ENCODE measurements at regions not wholly inside any gene's neighbourhood (a gene's known extent, or its start where the extent isn't known, plus 50 kb on each side); places are given as distances from the start of the nearest gene placed in this dataset.

DNA sequence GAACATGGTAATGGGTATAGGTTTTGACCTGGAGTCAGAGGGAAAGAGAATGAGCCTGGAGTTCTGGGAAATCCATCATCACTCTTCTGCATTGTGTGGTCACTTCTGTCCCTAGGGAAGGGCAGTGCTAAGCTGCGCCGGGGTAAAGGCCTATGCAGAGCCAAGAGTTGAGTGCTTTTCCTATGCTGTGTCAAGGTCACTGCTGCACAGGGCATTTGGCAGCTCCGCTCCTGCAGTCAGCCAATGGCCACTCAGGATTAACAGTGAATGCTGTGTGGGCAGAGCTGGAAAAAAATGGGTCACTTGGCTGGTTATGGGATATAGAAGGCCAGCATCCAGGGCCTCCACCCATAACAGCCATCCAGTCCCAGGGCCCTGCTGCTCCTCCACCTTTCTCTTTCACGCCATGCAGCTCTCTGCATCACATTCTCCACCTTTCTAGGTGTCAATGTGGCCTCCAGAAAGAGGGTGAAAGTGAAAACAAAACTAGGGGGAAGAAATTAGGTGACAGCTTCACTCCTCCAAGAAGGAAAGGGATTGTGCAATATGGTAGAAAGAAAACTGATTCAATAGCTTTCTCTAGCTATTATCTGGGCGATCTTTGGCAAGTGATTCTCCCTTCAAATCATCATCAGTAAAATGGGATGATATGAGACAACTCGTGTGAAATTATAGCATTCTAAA, 279.3 kb upstream of the ANKRD55 start:
- H3K4me1 ChIP-seq (ENCODE audit: insufficient read depth): peaks cover 21% of the 10 kb centered on the region
- H3K27me3 ChIP-seq: no peaks in the 10 kb centered on the region
- H3K9me3 ChIP-seq (ENCODE audit: low read depth): no peaks in the 10 kb centered on the region
- no peak overlapping the region for H3K4me2 ChIP-seq
- H3K79me2 ChIP-seq: no peaks in the 10 kb centered on the region
- no peak overlapping the region for H2AFZ ChIP-seq
- H4K20me1 ChIP-seq (ENCODE audit: insufficient read depth, poor library complexity, severe bottlenecking): no peaks in the 10 kb centered on the region
- H3K36me3 ChIP-seq (replicated peaks; ENCODE audit: insufficient read depth, low read depth): no peaks in the 10 kb centered on the region
- 95% methylated on average over 6 of the region's 6 CpGs for WGBS (ENCODE audit: low lambda C conversion rate, missing lambda C conversion rate)
- no peak overlapping the region for H3K4me3 ChIP-seq
- no peaks in the 10 kb centered on the region for H3K9me2 ChIP-seq (replicated peaks; ENCODE audit: insufficient read depth)
- no peak for TF ChIP-seq EZH2phosphoT487 (IDR thresholded peaks at IDR 0.05; ENCODE audit: low read depth, severe bottlenecking, unreplicated experiment)
- TF ChIP-seq, protein P1, sequence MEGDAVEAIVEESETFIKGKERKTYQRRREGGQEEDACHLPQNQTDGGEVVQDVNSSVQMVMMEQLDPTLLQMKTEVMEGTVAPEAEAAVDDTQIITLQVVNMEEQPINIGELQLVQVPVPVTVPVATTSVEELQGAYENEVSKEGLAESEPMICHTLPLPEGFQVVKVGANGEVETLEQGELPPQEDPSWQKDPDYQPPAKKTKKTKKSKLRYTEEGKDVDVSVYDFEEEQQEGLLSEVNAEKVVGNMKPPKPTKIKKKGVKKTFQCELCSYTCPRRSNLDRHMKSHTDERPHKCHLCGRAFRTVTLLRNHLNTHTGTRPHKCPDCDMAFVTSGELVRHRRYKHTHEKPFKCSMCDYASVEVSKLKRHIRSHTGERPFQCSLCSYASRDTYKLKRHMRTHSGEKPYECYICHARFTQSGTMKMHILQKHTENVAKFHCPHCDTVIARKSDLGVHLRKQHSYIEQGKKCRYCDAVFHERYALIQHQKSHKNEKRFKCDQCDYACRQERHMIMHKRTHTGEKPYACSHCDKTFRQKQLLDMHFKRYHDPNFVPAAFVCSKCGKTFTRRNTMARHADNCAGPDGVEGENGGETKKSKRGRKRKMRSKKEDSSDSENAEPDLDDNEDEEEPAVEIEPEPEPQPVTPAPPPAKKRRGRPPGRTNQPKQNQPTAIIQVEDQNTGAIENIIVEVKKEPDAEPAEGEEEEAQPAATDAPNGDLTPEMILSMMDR (IDR thresholded peaks at IDR 0.05; ENCODE audit: poor library complexity): no peak
- TF ChIP-seq EZH2 (IDR thresholded peaks at IDR 0.05; ENCODE audit: borderline replicate concordance): no peak
- H3K27ac ChIP-seq: no peak overlapping the region
- no peak for DNase-seq (ENCODE audit: low spot score)

DNA sequence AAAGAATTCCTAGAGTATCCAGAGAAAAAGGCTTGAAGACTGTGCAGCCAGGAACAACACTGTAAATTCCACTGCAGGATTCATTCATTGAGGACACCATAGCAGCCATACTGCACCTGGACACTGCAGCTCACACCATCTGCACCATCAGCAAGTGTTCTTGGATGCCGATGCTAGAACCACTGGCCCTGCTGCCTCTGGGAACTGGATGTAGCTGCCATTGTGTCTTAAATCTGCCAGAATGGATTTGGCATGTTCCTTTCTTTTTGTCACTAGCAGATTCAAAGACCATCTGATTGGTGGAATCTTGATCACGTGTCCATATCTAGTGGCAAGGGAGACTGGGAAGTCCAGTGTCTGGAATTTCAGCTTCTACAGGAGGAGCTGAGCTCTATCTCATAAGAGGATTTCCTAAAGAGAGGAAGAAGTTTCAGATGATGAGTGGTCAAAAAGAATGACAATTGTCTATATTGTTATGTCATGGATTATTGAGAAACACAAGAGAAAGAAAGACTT, 278.3 kb upstream of the ANKRD55 start:
- H3K4me3 ChIP-seq: no peak overlapping the region
- H3K4me1 ChIP-seq (ENCODE audit: insufficient read depth): peaks cover 11% of the 10 kb centered on the region
- H4K20me1 ChIP-seq (ENCODE audit: insufficient read depth, poor library complexity, severe bottlenecking): no peaks in the 10 kb centered on the region
- no peaks in the 10 kb centered on the region for H3K27me3 ChIP-seq
- H3K9me3 ChIP-seq (ENCODE audit: low read depth): no peaks in the 10 kb centered on the region
- no peak overlapping the region for H3K27ac ChIP-seq
- H3K9me2 ChIP-seq (replicated peaks; ENCODE audit: insufficient read depth): no peaks in the 10 kb centered on the region
- no peaks in the 10 kb centered on the region for H3K36me3 ChIP-seq (replicated peaks; ENCODE audit: insufficient read depth, low read depth)
- H3K4me2 ChIP-seq: no peak overlapping the region
- no peaks in the 10 kb centered on the region for H3K79me2 ChIP-seq
- 94% methylated on average over 2 of the region's 2 CpGs for WGBS (ENCODE audit: low lambda C conversion rate, missing lambda C conversion rate)
- no peak for DNase-seq (ENCODE audit: low spot score)
- no peak overlapping the region for H2AFZ ChIP-seq
- TF ChIP-seq, protein P1 (IDR thresholded peaks at IDR 0.05; ENCODE audit: poor library complexity): no peak
- TF ChIP-seq EZH2phosphoT487 (IDR thresholded peaks at IDR 0.05; ENCODE audit: low read depth, severe bottlenecking, unreplicated experiment) (no peak), EZH2 (IDR thresholded peaks at IDR 0.05; ENCODE audit: borderline replicate concordance) (no peak)

DNA sequence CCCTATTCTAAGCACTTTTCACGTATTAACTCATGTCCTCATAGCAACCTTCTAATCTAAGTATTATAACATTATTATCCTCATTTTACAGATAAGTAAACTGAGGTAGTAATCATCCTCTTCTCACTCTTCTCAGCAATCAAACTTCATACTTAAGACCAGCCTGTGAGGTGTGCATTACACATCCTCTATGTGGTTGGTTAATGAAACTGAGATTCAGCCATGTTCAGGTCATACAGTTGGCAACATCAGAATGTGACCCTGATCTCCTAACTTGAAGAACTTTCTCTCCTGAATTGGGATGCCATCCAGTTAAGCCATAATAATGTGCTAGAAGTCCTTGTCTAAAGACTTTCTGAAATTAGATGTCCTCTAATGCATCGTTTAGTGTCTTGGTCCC, 275.1 kb upstream of the ANKRD55 start:
- Histone ChIP-seq H3K27ac (peak overlapping the region; percentile 40), H3K36me3 (replicated peaks; ENCODE audit: insufficient read depth, low read depth) (no peaks in the 10 kb centered on the region), H3K79me2 (no peaks in the 10 kb centered on the region), H3K9me2 (replicated peaks; ENCODE audit: insufficient read depth) (no peaks in the 10 kb centered on the region), H3K4me3 (no peak overlapping the region), H4K20me1 (ENCODE audit: insufficient read depth, poor library complexity, severe bottlenecking) (no peaks in the 10 kb centered on the region), H3K4me2 (no peak overlapping the region), H3K27me3 (no peaks in the 10 kb centered on the region), H2AFZ (no peak overlapping the region), H3K9me3 (ENCODE audit: low read depth) (no peaks in the 10 kb centered on the region), H3K4me1 (ENCODE audit: insufficient read depth) (no peaks in the 10 kb centered on the region)
- 91% methylated on average over 2 of the region's 2 CpGs for WGBS (ENCODE audit: low lambda C conversion rate, missing lambda C conversion rate)
- TF ChIP-seq, protein P1 (IDR thresholded peaks at IDR 0.05; ENCODE audit: poor library complexity): no peak
- no peak for TF ChIP-seq EZH2 (IDR thresholded peaks at IDR 0.05; ENCODE audit: borderline replicate concordance)
- no peak for TF ChIP-seq EZH2phosphoT487 (IDR thresholded peaks at IDR 0.05; ENCODE audit: low read depth, severe bottlenecking, unreplicated experiment)
- no peak for DNase-seq (ENCODE audit: low spot score)
